GM19240 (cell line): ENCODE measurements at regions not wholly inside any gene's neighbourhood (a gene's known extent, or its start where the extent isn't known, plus 50 kb on each side); places are given as distances from the start of the nearest gene placed in this dataset.
"Not testable (repeated sequence)": the region's sequence is repeated elsewhere in the genome, so short reads cannot be mapped to it uniquely, and the experiment has no call there.

Experiments used
- DNase-seq: peaks from one replicate; pipeline ENCODE4 v3.0.0; 2011; ENCODE audit warnings: low spot score; ENCODE audit not compliant: insufficient read length

GRCh38 chr1:70671006-70671405 is 259.9 kb downstream of the CTH start:
- DNase-seq: no peak

- DNase-seq: no peak
Measured at GRCh38 chr1:70672442-70672888, 261.4 kb downstream of the CTH start.

GRCh38 chr1:70674941-70675685 is 264.0 kb downstream of the CTH start:
- DNase-seq: no peak

GRCh38 chr1:70675737-70676156 is 264.7 kb downstream of the CTH start:
- DNase-seq: no peak

- peak; percentile 14 for DNase-seq
Measured at GRCh38 chr1:70685300-70686286, 274.5 kb downstream of the CTH start.

GRCh38 chr1:70688580-70688979 is 277.5 kb downstream of the CTH start:
- DNase-seq: no peak

- no peak for DNase-seq
Measured at GRCh38 chr1:70706381-70707037, 295.4 kb downstream of the CTH start.

GRCh38 chr1:70707214-70707613 is 296.1 kb downstream of the CTH start:
- DNase-seq: no peak

- no peak for DNase-seq
Measured at GRCh38 chr1:70714149-70714548, 303.1 kb downstream of the CTH start.

- DNase-seq: no peak
Measured at GRCh38 chr1:70717211-70717610, 306.1 kb downstream of the CTH start.

GRCh38 chr1:70717656-70718055 is 306.6 kb downstream of the CTH start:
- DNase-seq: no peak

GRCh38 chr1:70718086-70718630 is 307.1 kb downstream of the CTH start:
- DNase-seq: no peak

- DNase-seq: no peak
Measured at GRCh38 chr1:70719154-70719553, 308.1 kb downstream of the CTH start.

GRCh38 chr1:70720109-70720508 is 309.0 kb downstream of the CTH start:
- DNase-seq: no peak

- DNase-seq: no peak
Measured at GRCh38 chr1:70720521-70720920, 309.5 kb downstream of the CTH start.

- no peak for DNase-seq
Measured at GRCh38 chr1:70727886-70728489, 316.9 kb downstream of the CTH start.

GRCh38 chr1:70736518-70736917 is 311.1 kb downstream of the PTGER3 start:
- not testable (repeated sequence) for DNase-seq

GRCh38 chr1:70737125-70737524 is 310.5 kb downstream of the PTGER3 start:
- DNase-seq: no peak

- DNase-seq: no peak
Measured at GRCh38 chr1:70738624-70739023, 309.0 kb downstream of the PTGER3 start.

GRCh38 chr1:70745199-70745598 is 302.4 kb downstream of the PTGER3 start:
- no peak for DNase-seq

- DNase-seq: not testable (repeated sequence)
Measured at GRCh38 chr1:70746062-70746461, 301.6 kb downstream of the PTGER3 start.
